Sigmoid colon (tissue), 4 donors: ENCODE measurements at regions not wholly inside any gene's neighbourhood (a gene's known extent, or its start where the extent isn't known, plus 50 kb on each side); places are given as distances from the start of the nearest gene placed in this dataset.

Experiments
- EP300 ChIP-seq, 4 donors: sonication (generic); formaldehyde crosslinking; IDR thresholded peaks; one replicate each; pipeline ENCODE4 v1.6.1; 2017; ENCODE audit warnings: antibody characterized with exemption in 4 of 4
- POLR2A ChIP-seq, 2 donors: fragments of 450-650 bp; IDR thresholded peaks; one replicate each; pipeline ENCODE4 v1.6.1; 2016; ENCODE audit warnings: antibody characterized with exemption in 2 of 2, mild to moderate bottlenecking in 2 of 2, moderate library complexity in 2 of 2
- POLR2AphosphoS5 ChIP-seq, 4 donors: sonication (generic); formaldehyde crosslinking; IDR thresholded peaks; one replicate each; pipeline ENCODE4 v1.6.1; 2017; ENCODE audit warnings: antibody characterized with exemption in 4 of 4
- TF ChIP-seq, protein P1 (sequence below), 4 experiments: fragments of 450-650 bp in 3 of 4; fragments of 200-600 bp in 1 of 4; IDR thresholded peaks; one replicate each; pipeline ENCODE4 v1.5.1; 2016 to 2019; ENCODE audit warnings: antibody characterized with exemption in 4 of 4, mild to moderate bottlenecking in 3 of 4, moderate library complexity in 2 of 4

DNA sequence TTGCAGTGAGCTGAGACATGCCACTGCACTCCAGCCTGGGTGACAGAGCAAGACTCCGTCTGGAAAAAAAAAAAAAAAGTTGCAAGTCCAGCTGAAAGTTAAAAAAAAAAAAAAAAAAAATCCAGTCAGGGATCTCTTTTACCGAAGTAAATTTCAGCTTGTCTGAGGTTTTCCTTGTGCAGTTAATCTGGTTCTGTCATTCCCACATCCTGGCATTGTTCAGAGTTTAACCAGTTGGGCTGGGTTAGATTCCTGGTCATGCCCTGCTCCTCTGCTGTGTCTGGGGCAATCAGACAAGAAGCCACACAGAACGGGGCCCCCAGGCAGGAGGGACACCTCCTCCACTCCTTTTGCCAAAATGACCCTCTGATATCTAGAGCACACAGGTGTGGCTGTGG is 84.1 kb upstream of the KLHL25 start:
- TF ChIP-seq, protein P1, sequence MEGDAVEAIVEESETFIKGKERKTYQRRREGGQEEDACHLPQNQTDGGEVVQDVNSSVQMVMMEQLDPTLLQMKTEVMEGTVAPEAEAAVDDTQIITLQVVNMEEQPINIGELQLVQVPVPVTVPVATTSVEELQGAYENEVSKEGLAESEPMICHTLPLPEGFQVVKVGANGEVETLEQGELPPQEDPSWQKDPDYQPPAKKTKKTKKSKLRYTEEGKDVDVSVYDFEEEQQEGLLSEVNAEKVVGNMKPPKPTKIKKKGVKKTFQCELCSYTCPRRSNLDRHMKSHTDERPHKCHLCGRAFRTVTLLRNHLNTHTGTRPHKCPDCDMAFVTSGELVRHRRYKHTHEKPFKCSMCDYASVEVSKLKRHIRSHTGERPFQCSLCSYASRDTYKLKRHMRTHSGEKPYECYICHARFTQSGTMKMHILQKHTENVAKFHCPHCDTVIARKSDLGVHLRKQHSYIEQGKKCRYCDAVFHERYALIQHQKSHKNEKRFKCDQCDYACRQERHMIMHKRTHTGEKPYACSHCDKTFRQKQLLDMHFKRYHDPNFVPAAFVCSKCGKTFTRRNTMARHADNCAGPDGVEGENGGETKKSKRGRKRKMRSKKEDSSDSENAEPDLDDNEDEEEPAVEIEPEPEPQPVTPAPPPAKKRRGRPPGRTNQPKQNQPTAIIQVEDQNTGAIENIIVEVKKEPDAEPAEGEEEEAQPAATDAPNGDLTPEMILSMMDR (IDR thresholded peaks at IDR 0.05): no peak
- no peak for TF ChIP-seq POLR2A (IDR thresholded peaks at IDR 0.05)
- no peak for TF ChIP-seq EP300 (IDR thresholded peaks at IDR 0.05)
- TF ChIP-seq POLR2AphosphoS5 (IDR thresholded peaks at IDR 0.05): no peak
